HG03175 (cell line): ENCODE measurements at regions not wholly inside any gene's neighbourhood (a gene's known extent, or its start where the extent isn't known, plus 50 kb on each side); places are given as distances from the start of the nearest gene placed in this dataset.
"Not testable (repeated sequence)": the region's sequence is repeated elsewhere in the genome, so short reads cannot be mapped to it uniquely, and the experiment has no call there.

Experiments
- ATAC-seq: cut with Tn5 transposase; IDR thresholded peaks from one replicate; pipeline ENCODE4 v1.9.1; 2021; ENCODE audit warnings: mild to moderate bottlenecking, moderate library complexity; ENCODE audit not compliant: unreplicated experiment

DNA sequence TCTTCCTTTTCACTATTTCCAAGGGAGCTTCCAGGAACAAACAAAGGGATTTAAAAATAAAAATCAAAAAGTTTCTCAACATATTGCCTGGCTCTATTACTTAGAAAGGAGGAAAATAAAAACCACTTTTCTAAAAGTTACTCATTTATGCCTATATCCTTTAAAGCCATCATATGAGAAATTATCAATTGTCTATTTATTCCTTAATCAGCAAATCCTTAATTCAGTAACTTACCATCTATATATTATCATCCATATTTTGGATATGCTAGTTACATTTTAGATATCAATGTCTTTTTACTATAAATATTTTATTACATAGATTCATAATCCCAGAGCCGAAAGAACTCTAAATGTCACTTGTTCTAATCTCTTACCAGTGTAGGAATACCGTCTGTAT, 481.5 kb upstream of the ANO5 start:
- ATAC-seq = no peak

DNA sequence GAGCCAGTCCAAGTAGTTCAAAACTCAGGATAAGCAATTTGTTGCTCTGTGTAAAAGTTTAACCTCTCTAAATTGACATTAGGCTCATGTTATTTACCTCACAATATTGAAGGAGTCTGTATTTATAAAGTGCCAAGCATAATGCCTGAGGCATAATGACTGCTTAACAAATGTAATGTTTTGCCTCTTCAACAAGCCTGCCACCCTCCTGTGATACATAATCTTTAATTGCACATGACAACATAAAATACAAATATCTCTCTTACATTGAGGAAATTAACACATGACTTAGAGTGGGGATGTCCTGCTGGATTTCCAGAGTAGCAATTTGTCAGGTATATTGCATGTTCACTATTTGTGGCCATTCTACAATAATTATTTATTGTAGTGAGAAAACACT, 469.2 kb upstream of the ANO5 start:
- ATAC-seq = no peak

DNA sequence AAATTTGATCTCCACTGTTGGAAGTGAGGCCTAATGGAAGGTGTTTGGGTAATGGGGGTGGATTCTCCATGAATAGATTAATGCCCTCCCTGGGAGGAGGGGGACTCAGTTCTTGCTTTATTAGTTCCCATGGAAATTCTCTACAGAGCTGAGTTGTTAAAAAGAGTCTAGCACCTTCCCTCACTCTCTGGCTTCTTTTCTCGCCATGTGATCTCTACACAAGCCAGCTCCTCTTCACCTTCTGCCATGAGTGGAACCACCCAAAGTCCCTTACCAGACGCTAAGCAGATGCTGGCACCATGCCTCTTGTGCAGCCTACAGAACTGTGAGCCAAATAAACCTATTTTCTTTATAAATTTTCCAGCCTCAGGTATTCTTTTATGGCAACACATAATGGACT, 465.8 kb upstream of the ANO5 start:
- ATAC-seq = no peak

DNA sequence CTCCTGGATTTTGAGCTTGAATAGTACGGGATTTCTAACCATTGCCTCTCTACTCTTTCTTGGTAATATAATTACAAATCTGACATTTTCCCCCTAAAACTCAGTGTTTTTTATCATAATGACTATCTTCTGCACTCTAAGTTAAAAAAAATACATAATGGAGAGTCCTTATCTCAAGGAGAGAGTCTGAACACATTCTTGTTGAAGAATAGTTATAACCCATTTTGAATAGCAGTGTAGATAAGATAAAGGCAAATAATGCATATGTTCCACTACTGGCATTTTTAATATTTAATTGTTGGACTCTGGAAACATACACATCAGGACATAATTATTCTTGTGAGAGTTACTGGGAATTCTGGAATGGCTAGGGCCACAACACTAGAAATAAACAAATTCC, 456.5 kb upstream of the ANO5 start:
- no peak for ATAC-seq

DNA sequence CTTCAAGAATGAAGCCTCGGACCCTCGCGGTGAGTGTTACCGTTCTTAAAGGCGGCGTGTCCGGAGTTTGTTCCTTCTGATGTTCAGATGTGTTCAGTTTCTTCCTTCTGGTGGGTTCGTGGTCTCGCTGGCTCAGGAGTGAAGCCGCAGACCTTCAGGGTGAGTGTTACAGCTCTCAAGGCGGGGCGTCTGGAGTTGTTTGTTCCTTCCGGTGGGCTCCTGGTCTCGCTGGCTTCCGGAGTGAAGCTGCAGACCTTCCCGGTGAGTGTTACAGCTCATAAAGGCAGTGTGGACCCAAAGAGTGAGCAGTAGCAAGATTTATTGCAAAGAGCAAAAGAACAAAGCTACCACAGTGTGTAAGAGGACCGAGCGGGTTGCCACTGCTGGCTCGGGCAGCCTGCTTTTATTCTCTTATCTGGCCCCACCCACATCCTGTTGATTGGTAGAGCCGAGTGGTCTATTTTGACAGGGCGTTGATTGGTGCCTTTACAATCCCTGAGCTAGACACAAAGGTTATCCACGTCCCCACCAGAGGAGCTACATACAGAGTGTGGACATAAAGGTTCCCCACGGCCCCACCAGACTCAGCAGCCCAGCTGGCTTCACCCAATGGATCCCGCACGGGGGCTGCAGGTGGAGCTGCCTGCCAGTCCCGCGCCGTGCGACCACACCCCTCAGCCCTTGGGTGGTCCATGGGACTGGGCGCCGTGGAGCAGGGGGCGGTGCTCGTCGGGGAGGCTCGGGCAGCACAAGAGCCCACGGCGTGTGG, 440.2 kb upstream of the ANO5 start:
- not testable (repeated sequence) for ATAC-seq

DNA sequence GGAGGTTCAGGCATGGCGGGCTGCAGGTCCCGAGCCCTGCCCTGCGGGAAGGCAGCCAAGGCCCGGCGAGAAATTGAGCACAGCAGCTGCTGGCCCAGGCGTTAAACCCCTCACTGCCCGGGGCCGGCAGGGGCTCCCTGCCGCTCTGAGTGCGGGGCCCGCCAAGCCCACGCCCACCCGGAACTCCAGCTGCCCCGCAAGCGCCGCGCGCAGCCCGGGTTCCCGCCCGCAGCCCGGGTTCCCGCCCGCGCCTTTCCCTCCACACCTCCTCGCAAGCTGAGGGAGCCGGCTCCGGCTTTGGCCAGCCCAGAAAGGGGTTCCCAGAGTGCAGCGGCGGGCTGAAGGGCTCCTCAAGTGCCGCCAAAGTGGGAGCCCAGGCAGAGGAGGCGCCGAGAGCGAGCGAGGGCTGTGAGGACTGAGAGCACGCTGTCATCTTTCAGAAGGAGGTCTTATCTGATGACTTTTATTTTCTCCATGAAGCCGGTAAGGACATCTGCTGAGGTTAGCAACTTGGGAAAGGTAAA, 439.6 kb upstream of the ANO5 start:
- ATAC-seq = not testable (repeated sequence)

DNA sequence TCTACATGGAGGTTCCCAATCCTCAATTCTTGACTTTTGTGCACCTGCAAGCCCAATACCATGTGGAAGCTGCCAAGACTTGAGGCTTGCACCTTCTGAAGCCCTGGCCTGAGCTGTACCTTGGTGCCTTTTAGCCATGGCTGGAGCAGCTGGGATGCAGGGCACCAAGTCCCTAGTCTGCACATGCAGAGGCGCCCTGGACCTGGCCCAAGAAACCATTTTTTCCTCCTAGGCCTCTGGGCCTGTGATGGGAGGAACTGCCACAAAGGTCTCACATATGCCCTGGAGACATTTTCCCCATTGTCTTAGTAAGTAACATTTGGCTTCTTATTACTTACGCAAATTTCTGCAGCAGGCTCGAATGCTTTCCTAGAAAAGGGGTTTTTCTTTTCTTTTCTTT, 431.9 kb upstream of the ANO5 start:
- ATAC-seq = no peak

DNA sequence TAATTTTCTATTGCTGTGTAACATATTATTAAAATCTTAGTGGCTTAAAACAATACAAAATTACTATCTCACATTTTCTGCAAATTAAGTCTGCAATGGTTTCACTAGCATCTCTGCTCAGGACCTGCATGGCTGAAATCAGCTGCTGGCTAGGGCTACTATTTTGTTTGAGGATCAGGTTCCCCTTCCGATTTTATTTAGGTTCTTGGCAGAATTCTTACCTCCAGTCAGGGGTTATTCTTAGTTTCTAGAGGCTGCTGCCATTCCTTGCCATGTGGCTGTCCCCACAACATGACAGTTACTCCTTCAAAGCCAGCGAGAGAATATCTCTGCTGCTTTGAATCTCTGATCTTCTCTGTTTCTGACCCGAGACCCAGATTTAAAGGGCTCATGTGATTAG, 424.5 kb upstream of the ANO5 start:
- no peak for ATAC-seq

DNA sequence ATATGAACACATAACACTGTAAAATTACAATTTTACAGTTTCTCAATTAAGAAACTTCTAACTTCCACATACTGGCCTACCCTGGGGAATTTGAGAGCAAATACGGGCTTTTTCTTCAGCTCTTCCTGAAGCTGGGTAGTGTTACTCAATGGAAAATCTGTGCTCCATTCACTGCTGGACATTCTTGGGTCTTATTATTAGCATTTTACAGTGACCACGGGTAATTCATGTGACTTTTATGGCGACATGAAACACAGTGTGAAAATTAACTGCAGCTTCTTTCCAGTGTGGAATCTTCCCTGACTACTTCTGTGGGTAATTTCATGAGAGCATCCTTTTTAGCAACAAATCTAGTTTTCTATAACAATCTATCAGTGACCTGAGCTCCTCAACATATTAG, 423.7 kb upstream of the ANO5 start:
- ATAC-seq = no peak

DNA sequence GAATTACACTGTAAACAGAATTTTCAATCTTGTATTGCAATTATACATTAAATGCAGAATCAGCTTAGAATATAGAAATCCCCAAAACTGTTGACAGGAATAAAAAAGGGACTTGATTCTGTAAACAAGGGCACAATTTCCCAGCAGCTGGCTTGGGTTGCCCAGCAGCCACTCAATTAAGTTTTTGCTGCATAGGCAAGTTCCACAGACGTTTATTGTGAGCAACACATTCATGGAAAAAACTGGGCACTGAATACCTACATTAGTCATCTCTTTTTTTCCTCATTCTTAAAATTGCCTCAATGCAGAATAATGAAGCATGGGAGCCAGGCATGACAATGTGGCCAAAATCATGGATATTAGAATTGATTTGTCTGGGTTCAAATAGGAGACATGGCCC, 421.8 kb upstream of the ANO5 start:
- ATAC-seq = no peak

DNA sequence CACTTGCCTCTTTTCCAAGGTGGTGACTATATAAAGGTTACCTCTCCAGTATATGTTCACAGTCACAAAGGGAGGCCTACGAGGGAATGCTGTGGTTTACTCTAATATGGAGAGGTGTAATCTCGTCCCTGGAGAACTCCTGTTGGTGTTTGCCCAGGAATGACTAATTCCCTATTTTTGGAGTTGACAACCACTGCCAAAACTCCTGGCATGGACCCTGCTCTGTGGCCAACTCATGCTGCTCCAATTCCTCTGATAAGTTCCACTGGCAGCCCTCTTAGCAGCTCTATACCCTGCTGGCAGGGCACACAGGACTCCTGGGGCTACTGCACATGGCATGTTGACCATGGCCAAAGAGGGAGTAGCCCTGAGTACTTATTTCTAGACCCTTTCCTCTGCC, 418.7 kb upstream of the ANO5 start:
- ATAC-seq = no peak

DNA sequence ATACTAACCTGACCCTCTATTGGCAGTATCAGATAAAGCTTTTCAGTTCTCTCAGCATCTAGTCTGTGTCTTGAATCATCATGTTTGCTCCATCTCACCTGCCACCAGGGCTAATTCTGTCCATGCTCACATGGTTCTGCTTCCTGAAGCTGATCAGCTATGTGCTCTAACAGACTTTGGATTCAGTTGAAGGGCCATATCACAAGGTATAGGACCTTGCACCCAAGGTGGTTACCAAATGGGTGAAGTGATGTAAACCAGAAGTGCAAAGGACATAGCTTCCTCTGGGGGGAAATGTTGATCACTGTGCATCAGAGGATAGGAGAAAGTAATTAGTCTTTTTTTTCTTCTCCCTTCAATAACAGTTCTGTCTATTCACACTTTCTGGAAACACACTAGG, 417.0 kb upstream of the ANO5 start:
- ATAC-seq = no peak

DNA sequence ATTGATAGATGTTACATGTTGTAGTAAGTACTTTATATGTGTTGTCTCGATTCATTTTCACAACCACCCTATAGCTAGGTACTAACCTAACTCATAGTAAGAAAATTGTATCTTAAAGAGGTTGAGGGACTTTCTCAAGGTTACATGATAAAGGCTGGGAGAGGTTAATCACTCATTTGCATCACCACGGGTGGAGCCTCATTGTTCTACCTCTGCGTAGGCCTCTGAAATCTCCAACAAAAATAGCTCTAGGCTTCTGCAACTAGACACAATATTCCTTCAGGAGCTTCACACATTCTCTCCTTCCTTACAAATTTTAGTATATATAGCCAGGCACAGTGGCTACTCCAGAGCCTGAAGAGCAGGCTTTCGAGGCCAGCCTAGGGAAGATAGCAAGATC, 408.9 kb upstream of the ANO5 start:
- no peak for ATAC-seq

DNA sequence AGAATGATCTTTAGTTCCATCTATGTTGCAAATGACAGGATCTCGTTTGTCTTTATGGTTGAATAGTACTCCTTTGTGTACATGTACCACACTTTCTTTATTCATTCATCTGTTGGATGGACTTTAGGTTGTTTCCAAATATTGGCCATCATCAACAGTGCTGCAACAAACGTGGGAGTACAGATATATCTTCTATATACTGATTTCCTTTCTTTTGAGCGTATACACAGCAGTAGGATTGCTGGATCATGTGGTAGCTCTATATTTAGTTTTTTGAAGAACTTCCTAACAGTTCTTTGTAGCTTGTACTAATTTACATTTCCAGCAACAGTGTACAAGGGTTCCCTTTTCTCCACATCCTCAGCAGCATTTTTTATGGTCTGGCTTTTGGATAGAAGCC, 407.5 kb upstream of the ANO5 start:
- no peak for ATAC-seq

DNA sequence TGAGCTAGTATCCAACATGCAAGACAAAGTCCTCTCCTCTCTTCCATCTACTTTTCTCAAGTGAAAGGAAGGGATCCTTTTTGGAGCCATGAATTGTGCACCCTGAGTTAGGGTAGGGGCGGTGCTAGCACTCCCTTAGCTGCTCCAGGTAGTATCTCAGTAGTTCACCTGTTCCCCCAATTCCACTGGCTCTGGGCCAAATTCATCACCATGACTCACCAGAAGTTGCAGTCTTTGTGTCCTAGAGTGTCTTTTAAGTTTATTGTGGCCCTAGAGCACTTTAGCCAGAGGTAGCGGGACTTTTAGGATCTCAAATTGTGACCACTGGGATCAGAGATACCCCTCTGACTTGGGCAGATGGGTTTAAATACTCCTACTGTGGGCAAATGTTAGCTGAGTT, 398.6 kb upstream of the ANO5 start:
- ATAC-seq = no peak

DNA sequence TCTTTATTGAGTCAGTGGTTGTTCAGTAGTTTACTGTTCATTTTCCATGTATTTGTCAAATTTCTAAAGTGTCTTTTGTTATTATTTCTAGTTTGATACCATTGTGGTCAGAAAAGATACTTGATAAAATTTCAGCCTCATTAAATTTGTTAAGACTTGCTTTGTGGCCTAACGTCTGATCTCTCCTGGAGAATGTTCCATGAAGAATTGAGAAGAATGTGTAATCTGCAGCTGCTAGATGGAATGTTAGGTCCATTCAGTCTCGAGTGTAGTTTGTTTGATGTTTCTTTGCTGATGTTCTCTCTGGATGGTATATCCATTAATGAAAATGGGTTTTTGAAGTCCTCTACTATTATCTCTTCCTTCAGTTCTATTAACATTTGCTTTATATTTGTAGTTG, 394.7 kb upstream of the ANO5 start:
- no peak for ATAC-seq

DNA sequence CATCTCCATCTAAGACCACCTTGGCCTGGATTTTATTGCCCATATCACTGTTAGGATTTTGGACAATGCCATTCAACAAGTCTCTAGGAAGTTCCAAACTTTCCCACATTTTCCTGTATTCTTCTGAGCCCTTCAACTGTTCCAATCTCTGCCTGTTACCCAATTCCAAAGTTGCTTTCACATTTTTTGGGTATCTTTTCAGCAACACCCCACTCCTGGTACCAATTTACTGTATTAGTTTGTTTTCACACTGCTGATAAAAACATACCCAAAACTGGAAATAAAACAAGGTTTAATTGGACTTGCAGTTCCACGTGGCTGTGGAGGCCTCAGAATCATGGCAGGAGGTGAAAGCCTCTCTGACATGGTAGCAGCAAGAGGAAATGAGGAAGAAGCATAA, 388.4 kb upstream of the ANO5 start:
- ATAC-seq = not testable (repeated sequence)

DNA sequence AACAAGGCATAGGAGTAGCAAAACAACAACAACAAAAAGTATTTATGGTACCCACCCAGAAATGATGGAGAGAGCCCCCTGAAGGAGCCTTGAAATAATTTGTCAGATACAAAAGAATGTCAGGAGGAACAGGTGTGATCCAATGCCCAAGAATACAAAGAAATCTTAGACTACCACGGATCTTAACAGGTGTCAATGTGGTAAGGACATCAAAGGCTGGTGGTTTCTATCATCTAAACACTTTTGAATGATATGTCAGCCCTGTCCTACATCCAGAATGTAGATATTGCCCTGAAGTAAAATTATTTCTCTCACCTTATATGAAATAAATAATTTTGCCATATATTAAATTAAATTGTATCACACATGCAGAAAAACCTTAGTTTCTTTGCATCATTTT, 386.4 kb upstream of the ANO5 start:
- ATAC-seq = no peak

DNA sequence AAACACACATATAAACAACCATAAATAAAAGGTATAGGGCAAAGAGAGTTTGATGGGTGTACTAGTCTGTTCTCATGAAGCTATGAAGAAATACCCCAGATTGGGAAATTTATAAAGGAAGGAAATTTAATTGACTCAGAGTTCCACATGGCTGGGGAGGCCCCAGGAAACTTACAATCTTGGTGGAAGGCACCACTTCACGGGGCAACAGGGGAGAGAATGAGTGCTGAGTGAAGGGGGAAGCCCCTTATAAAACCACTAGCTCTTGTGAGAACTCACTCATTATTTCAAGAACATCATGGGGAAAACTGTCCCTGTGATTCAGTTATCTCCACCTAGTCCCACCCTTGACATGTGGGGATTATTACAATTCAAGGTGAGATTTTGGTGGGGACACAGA, 385.9 kb upstream of the ANO5 start:
- ATAC-seq = no peak

DNA sequence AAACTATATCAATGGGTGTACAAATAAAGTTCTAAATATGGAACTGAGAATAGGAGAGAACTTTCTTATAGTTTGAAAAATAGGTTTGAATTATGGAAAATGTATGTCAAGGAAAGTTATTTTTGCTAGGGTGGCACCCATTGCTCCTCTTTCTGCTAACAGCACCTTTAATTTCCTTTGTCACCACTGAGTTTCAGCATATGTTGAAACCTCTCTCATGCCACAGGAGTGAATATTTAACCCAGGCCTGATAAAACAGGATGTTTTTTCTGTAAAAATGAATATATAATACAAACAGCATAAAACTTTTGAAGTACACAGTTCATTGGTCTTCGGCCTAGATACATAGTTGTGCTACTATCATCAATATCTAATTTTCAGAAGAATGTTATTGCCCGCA, 385.5 kb upstream of the ANO5 start:
- no peak for ATAC-seq

DNA sequence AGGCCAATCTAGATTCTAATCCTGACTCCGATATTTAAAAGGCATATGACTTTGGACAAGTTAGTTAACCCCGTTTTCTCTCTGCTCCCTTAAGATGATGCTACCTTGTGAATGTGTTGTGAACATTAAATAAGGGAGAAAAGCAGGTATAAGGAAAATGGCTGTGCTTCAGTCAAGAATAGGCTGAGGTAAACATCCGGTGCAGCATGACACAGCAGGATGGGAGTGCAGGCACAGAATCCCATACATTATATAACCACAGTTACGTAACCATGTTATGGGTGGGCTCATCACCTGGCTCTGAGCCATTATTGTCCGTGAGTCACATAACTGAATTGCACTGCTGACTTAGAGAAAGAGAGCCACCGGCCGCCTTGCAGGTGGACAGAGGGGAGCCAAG, 382.2 kb upstream of the ANO5 start:
- ATAC-seq = no peak

DNA sequence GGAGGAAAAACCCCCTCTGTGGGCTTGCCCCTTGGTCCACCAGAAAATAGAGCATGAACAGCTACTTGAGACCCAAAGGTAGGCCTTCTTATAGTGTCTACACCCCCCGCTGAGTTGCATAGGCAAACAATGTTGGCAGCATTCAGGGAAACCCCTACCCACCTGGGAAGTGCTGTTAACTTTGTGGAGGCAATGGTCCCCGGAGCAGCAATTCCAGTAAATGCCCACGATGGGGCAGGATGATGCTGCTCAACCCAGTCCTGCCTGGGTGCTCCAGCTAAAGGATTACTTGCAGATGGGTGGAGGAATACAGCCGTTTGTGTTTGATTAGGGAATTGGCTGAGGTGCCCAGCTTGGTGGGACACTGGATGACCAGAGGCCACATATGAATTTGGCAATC, 381.3 kb upstream of the ANO5 start:
- no peak for ATAC-seq

DNA sequence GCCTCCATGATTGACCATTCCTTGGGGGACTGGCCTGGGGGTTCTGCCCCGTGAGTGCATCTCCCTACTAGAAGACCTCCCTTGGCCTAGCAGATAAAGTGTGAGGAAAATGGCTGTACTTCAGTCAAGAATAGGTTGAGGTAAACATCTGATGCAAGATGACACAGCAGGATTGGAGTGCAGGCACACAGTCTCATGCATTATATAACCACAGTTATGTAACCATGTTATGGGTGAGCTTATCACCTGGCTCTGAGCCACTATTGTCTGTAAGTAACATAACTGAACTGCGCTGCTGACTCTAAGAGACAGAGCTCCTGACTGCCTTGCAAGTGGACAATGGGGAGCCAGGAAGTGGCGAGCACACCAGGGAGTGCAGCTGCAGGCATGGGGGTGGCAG, 378.7 kb upstream of the ANO5 start:
- ATAC-seq = no peak
